GM19043 (cell line): ENCODE measurements at regions not wholly inside any gene's neighbourhood (a gene's known extent, or its start where the extent isn't known, plus 50 kb on each side); places are given as distances from the start of the nearest gene placed in this dataset.
A peak's percentile ranks its signal among the peaks of the same experiment; 100 is the strongest.

Source experiments
- ATAC-seq: cut with Tn5 transposase; IDR thresholded peaks from one replicate; pipeline ENCODE4 v1.9.1; 2021; ENCODE audit warnings: low read depth; ENCODE audit not compliant: unreplicated experiment

DNA sequence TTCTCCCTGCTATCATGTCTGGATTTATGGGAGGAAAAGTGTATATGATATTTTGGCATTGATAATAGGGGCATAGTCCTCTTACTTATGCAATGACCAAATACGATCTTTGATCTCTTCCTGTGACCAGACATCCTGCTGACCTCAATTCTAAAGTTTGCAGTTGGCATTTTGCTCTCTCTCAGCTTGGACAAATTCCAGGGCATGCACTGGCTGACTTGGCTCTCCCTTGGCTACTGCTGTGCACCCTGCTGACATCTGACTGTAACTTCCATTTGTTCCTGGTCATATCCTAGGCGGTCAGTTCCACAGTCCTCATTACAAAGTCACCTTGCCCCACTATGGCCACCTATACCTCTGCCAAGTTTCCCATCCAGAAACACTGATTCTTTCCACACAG lies 380.7 kb upstream of the NR5A2 start:
- no peak for ATAC-seq

DNA sequence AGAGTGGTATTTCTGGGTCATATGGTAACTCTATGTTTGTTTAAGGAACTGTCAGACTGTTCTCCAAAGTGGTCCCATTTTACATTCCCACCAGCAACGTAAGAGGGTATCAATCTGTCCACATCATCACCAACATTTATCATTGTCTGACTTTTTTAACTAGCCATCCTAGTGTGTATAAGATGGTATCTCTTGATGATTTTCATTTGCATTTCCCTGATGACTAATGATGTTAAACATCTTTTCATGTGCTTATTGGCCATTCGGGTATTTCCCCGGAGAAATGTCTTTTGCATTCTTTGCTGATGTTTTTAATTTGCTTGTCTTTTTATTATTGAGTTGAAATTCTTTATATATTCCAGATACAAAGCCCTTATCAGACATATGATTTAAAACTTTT lies 370.1 kb upstream of the NR5A2 start:
- no peak for ATAC-seq

DNA sequence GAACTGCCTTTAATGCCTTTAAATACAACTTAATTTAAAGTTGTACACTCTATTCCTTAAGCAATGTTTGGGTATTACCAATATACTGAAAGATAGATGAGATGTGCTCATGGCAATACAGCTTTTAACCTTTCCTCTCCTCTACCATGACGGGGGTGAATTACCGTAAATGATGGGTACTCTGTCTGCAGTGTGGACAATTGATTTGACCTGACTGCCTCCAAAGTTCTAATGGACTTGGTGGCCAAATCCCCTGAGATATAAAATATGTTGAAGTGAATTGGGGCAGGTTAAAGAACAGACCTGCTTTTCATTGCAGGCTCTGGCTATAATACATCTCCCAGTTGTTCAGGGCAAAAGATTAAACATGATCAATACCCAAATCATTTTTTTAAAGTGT lies 367.4 kb upstream of the NR5A2 start:
- no peak for ATAC-seq

DNA sequence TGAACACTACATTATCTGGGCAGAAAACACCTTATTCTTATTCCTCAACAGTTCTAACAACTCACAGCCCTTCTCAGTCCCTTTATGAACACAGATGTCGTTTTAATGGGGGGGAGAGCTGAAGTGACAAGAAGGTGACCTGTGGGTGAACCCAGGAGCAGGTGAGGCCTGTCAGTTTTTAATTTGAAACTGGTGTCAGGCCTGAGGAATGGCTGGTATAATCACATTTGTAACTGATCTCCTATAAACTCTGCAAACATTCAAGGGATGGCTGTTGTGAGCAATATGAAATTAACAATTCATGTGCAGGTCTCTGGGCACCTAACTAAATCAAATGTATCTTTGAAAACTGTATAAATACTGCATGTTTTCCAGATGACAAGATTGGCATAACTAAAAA lies 362.1 kb upstream of the NR5A2 start:
- ATAC-seq: no peak

DNA sequence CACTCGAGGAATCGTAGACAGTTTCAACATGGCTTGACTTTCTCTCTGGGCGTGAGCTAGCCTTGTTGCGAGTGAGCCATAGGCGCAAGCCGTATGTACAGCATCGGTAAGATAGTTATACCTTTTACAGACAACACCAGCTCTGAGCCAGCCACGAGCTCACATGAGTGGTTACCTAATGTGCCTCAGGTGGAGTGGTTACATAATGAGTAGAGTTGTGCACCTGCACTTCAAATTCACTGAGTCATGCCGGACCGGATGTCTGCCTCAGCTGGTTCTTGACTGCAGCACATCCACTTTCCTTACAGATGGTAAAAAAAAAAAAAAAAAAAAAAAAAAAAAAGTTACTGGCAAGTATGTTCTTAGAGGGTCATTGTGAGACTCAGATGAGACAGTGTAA lies 360.4 kb upstream of the NR5A2 start:
- no peak for ATAC-seq

DNA sequence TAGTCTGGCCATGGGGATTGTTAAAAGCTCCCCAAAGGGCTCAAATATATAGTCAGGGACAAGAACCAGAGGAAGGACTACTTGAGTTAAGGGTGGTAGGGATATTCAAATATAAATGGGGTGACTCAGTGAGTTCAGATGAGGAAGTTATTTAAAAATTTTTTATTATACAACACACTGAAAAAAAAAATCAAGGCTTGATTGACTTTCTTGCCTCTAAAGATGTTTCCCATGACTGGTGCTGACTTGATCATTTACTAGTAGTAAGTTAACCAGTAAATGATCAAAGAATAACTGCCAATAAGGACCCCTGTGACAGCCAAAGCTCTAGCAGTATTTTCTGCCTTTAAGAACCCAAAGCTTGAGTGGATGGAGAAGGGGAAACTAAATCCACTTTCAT lies 357.6 kb upstream of the NR5A2 start:
- no peak for ATAC-seq

DNA sequence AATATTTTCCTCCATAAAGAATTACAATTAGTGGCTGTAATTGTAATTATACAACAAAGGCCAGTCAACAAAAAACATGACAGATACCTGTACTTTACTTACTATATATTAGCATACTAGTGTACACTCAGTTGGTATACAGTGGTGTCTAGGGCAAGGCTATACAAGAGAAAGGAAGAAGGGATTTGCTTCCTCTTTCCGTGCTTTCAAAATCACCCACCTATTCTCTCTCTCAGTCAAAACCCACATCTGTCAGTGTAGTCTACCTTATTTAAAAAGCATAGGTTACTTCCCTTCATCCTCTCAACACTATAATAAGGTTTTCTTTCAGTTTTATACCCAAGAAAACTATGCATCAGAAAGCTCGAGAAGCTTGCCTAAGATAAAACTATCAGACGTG lies 355.8 kb upstream of the NR5A2 start:
- no peak for ATAC-seq

DNA sequence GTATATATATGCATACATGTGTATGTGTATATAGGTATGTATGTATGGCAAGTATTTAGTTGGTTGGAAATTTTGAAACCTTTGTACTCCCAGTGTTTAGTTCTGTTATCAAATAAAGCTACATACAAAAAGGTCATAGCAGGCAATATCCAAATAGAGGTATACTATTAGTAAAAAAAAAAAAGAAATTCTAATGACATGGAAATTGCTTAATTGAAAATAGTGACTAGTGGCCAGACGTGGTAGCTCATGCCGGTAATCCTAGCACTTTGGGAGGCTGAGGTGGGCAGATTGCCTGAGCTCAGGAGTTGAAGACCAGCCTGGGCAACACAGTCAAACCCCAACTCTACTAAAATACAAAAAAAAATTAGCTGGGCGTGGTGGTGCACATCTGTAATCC lies 351.6 kb upstream of the NR5A2 start:
- ATAC-seq: no peak

DNA sequence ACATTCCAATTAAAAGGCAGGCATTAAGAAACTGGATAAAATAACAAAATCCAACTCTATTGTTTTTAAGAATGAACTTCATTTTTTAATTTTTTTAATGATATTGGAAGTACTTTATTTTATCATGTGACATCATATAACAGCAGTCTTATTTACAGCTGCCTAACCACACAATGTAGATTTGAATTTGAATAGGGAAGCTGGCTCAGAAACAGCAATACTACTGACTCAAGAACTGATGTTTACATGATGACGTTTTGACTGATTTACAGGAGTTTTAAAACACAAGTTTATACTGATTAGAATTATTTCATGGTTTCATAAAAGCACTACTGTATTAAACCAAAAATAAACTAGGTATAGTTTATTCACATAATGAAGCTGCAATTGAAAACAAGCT lies 348.7 kb upstream of the NR5A2 start:
- ATAC-seq: no peak

DNA sequence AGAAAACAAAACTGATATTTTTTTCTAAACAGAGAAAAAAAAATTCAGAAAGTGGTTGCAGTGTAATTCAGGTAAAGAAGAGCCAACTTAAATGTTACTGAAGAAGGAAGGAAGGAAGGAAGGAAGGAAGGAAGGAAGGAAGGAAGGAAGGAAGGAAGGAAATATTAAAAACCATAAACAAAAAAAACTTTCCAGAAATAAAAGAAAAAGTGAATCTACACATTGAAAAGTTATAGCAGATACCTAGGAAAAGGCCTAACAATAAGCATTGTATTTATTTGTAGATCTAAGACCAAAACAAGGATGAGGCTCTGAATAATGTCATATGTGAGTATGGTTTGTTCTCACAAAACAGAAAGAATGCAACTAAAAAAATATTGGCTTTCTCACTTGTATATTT lies 345.4 kb upstream of the NR5A2 start:
- ATAC-seq: no peak

DNA sequence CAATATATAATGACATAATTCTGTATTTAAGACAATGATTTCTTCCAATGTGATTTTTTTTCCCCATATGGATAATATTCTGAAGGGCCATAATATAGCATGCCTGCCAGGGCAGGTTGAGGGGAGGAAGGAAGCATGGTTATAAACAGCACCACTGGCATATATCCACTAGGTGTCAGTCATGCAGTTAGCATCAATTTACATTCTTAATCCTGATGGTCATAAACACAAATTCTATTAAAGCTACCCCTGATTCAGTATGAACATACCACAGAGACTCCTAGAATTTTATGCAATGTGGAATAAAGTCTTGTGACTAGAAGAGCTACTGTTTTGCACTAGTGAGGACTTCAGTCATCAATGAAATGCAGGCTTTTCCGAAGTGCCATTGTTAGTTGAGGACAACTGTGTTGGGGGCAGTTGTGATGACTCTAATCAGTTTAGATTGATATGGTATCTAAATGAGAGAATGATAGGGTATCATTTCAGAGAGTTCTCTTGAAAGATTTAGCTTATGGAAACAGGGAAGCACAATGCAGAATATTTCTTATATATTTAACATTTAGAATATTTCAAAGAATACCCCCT lies 342.7 kb upstream of the NR5A2 start:
- peak; percentile 97 for ATAC-seq

DNA sequence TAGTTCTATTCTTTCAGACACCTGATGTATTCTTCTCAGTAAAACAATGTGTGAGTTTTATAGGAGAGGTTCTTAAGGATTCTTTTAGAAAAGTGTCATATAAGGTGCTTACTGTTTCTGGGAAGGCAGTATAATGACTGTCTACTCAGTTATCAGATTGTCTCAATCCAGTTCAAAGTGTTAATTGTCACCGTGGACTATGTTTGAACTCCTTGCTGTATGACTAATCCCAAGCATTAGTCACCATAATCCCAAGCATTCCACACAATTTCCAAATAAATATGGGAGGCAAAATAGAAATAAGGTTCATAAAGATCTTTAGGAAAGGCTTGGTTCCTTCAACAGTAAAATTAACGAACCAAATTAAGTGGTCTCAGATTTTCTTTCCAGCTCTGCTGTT lies 342.1 kb upstream of the NR5A2 start:
- no peak for ATAC-seq

DNA sequence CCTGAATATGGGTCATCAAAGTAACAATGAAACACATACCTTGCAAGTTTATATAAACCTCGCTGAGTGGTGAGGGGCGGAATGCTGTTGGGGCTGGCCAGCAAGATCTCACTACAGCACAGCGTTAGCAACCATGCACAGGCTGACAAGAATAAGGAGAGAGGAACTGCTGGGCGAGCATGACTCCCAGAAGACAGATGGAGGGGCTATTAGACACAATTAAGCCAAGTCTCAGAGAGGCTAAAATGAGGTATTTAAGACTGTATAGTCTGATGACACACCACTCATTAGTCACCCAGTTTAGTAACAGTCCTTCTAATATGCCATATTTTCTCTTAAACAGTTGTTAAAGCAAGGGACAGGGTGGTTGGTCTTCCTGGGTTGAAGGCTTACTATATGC lies 340.2 kb upstream of the NR5A2 start:
- no peak for ATAC-seq

DNA sequence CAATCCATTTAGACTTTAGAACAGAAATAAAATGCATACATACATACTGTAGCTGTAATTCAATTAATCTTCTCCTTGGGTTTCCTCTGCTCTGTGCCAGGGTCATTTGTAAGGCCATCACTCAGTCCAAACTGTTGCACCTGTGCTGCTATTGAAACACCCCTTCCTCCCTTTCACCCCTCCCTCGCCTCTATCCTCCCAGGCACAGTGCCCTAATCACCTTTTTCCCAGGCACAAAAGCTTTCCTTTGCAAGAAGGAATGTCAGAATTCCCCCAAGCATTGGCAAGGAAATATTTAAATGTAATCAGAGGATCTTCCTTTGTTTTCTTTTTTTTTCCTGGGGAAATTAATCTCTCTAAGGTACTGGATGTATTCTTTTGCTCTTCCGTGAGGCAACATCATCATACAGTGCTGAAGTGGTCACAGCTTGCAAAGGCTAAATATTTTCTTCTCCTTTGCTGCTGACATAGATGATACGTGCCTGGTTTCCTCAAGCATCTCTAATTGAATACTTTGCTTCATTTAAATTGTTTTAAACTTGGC lies 339.3 kb upstream of the NR5A2 start:
- no peak for ATAC-seq

DNA sequence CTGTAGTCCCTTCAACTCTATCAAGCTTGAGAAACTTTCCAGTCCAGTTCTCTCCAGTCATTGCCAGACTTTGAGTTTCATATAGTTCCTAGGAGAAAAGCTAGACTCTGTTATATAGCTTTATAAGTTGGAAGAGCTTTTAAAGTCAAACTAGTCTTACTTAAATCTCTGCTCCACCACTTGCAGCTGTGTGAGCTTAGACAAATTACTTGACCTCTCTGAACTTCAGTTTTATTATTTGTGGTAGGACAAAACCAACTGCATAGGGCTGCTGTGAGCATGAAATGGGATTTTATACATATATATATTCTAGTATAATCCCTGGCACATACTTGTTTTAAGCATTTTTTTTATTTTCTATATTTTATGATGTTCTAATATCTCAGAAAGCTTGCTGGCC lies 338.7 kb upstream of the NR5A2 start:
- no peak for ATAC-seq

DNA sequence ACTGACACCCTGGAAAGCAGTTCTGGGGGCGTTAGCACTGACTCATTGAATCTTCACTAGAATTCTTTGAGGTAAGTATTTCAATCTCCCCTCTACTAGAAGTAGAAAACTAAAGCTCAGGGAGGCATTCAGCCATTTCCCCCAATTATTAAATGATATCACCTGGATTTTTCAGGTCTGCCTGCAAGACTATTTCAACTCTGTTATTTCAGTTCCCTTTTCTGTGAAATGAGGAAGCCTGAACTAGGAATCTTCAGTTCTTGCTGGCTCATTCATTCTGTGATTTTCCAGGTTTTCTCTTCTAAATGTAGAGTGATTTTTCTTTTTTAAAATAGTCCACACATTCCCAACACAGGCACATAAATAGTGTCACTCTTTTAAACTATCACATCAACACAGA lies 337.0 kb upstream of the NR5A2 start:
- ATAC-seq: no peak

DNA sequence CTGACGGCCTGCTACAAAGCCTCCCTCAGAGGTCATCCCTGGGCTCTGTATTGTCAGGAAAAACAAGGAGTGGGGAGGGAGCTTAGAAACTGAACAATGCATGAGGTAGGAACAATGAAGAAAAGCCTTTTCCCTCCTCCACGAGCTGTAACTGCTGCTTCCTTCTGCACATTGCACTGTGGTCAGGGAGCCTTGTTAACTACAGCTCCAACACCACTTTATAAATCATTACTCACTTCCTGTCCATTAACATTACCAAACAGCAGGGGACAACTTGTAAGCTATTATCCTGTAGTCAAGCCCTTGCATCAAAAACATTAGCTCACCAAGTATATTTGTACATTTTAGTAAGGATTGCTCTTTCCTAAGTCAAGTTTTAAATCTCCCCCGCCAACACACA lies 336.0 kb upstream of the NR5A2 start:
- ATAC-seq: no peak

DNA sequence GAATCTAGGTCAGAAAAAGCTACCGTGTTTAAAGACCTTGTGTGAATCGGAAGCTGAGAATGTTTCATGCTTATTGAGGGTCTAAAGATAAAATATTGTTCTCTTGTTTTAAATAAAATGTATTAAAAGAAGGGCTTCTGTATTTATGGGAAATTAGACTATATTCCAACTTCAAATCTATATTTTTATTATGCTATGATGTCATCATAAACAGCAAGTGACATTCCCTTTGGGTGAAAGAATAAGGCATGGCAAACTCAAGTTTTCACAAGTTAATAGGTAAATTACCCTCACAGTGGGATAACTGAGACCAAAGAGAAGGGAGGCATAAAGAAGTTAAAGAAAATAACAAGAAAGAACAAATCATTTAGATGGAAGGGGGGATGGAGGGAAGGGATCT lies 333.8 kb upstream of the NR5A2 start:
- no peak for ATAC-seq

DNA sequence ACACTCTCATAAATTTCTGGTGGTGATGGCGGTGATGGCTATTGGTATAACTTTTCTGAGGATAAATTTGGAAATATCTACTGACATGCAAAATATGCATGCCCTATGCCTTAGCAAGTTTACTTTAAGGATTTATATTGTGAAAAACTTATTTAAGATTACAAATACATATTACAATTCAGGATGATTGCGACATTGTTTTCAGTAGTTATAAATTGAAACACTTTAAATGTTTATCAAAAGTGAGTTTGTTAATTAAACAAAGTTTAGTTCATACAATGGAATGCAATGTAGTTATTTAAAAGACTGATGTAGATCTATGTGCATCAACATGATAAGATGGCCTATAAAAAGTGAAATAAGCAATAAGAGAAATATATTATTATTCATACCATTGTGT lies 331.3 kb upstream of the NR5A2 start:
- no peak for ATAC-seq

DNA sequence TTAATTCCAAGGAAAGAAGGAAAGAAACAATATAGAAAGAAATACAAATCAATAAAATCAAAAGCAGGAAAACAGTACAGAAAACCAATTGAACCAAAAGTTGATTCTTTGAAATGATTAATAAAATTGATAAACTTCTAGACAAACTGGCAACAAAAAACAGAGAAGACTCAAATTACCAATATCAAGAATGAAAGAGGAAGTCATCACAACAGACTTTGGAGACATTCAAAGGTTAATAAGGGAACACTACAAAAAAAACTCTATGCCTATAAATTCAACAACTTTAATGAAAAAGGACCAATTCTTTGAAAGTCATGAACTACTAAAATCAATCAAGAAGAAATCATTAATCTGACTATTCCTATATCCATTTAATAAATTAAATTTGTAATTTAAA lies 329.3 kb upstream of the NR5A2 start:
- no peak for ATAC-seq

DNA sequence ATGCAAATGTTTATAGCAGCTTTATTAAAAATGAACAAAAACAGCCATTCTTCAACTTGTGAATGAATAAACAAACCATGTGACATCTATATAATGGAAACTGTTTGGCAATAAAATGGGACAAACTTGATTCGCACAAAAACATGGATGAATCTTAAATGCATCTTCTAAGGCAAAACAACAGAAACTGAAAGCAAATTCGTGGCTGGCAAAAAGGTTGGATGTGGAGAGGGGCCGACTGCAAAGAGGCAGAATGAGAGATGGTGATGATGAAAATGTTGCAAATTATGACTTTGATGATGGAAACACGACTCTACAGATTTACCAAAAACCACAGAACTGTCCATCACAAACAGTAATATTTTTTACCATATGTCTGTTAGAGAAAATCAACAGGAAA lies 327.0 kb upstream of the NR5A2 start:
- no peak for ATAC-seq

DNA sequence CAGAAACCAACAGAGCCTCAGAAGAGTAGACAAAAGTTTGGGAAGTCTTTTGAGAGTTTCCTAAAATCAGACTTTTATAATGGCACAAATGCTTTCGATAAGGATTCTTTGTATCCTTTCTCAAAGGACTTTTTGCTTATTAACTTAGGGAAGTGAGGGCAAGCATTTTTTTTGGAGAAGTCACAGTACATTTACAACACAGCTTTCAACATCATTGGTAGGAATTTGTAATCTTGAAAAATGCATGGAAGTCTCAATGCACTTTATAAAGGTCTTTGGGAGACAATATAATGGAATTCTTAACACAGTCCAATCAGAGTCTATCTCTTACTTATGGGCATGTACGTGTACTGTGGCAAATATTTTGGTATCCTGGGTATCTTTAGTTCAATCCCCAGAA lies 325.8 kb upstream of the NR5A2 start:
- ATAC-seq: no peak

DNA sequence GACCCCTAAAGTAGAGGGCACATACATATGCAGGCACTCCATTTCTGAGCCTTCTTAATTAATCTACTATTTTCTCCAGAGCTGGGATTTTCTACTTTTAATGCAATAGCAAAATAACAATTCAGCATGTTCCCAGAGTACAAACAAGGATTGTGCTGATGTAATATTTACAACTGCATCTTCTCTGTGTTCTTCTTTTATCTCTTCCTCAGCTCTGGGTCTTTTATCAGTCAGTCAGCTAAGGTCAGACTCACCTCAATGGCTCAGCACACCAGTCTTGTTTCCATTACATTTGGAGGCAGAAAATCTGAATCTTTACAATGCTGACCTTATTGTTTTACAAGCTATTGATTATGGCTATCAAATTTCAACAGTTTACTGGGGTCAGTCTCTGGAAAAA lies 323.3 kb upstream of the NR5A2 start:
- no peak for ATAC-seq
